ENCODE measurements at regions not wholly inside any gene's neighbourhood (a gene's known extent, or its start where the extent isn't known, plus 50 kb on each side); places are given as distances from the start of the nearest gene placed in this dataset.

GRCh38 chr2:121860758-121861227 lies 105.3 kb downstream of the TSN start:
- DNase-seq = no peak

GRCh38 chr2:121862286-121862685 lies 106.8 kb downstream of the TSN start:
- no peak for DNase-seq

DNA sequence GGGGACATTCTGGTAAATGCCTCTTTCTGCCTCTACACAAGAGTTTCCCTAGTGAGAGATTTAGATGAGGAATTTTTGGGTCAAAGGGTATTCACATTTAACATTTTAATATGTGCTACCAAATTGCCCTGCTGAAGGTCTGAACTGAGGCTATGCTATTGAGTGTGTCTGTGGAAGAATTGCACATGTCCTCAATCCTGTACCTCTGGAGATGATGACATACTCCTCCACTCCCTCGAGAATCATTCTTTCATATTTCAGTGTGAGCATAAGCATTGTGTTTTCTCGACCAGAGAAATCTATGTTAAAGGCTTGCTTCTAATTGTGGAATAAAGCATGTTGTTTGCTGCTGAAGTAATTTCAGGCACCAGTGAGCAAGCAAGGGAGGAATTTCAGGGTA lies 110.5 kb downstream of the TSN start:
- no peak for DNase-seq

- no peak for DNase-seq
These were observed 111.3 kb downstream of the TSN start for GRCh38 chr2:121866789-121867188.

DNA sequence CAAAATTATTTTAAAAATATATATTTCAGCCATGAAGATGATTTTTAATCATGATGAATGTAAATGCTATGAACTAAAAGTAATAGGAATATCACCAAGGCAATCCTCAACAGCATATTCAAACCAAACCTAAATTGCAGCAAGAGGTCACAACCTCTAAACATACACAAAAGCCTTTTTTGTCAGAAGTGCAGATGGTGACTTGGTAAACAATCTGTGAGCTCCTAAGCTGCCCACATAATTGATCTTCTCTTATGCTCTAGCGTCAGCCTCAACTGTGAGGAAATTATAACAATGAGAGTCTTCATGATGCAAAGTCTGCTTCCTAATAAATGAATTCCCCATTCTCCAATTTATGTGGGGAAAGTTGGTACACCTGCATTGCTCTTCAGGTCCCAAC lies 113.2 kb downstream of the TSN start:
- no peak for DNase-seq

DNA sequence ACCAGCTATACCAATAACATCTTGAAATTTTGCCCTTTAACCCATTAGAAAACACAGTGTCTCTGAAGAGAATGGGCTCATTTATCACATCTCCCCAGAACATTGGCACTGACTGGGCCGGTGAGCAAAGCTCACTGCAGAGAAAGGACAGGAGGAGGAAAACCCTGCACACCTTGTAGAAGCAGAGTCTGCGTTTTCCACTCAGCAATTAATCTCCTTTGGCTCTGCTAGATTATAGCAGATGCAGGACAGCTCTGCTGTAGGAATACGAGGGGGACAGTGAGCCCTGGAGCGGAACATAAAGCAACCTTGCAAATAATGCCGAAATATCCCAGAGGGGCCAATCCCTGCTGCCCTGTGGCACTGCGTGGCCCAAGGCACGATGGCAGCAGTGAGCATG lies 113.9 kb downstream of the TSN start:
- no peak for DNase-seq

- no peak for DNase-seq
These were observed 114.4 kb downstream of the TSN start for GRCh38 chr2:121869873-121870272.

GRCh38 chr2:121872651-121873050 lies 117.2 kb downstream of the TSN start:
- no peak for DNase-seq

DNA sequence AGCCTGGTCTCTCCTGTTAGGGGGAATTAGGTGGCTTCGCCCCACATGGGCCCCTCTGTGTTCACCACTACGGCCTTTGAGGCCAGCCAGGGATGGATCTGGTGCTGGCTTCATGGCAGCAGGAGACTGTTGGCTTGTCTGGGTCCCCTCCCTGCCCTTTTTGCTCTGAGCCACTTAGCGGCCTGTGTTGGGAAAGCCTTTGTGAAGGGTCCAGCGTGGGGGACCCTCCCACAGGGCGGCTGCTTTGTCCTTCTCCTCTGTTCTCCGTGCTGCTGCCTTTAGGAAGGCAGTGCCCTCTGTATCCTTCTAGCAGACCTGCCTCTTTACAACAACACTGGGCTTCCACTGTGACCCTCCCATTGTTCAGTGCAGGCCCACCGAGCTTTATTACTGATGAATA lies 118.4 kb downstream of the TSN start:
- DNase-seq = no peak

GRCh38 chr2:121875585-121876185 lies 120.2 kb downstream of the TSN start:
- no peak for DNase-seq

- DNase-seq = no peak
These were observed 121.9 kb downstream of the TSN start for GRCh38 chr2:121877366-121877765.

GRCh38 chr2:121880283-121880682 lies 124.8 kb downstream of the TSN start:
- DNase-seq = no peak

GRCh38 chr2:121881038-121881437 lies 125.6 kb downstream of the TSN start:
- no peak for DNase-seq

DNA sequence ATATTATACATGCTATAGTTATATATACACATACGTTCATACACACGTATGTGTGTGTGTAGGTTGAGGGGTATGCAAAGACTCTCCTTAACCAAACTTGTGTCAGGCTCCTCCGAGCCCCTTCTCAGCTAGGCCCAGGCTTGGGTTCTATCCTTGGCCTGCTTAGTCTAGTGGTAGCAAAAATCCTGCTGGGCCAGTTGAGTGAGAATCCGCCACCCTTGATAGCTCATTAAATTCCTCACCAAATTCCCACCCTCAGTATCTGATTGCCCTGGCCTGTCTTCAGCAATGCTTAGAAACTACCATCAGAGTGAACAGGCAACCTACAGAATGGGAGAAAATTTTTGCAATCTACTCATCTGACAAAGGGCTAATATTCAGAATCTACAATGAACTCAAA lies 126.5 kb downstream of the TSN start:
- no peak for DNase-seq

DNA sequence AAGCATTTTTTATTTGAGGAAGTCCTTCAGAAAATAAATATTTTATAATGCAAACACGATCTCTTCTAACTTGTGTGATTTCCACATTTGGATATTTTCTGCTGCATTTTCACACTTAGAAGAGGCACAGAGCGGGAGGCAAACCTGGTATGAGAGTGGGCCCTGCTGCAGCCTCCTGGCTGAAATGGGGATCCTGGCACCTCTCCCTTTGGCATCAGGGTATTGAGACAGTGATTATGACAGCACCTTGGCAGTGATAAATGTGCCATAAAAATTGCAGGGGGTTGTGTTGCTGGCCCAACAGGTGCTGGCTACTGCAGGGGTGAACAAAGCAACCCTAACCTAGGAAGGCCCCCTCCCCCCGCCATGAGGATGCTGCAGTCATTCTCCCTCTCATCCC lies 128.6 kb downstream of the TSN start:
- no peak for DNase-seq

DNA sequence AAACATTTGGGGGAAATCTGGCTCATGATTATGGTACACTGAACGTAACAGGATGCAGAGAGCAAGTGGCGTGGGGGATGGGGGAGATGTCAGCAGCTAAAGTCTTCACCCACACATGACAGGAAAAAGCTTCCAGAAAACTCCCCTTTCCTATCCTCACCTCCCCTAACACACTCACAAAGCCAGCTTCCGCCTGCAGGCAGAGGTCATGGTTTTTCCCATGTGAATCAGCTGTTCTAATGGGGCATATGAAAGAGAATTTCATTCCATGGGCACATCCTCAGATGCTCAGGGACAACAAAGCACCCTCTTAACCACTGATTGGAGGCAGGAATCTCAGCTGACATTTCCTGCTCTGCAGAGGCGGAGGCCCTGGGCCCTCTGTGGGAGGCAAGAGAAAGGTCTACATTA lies 129.1 kb downstream of the TSN start:
- DNase-seq = no peak

GRCh38 chr2:121886059-121886458 lies 130.6 kb downstream of the TSN start:
- no peak for DNase-seq

GRCh38 chr2:121887513-121888188 lies 132.2 kb downstream of the TSN start:
- no peak for DNase-seq

DNA sequence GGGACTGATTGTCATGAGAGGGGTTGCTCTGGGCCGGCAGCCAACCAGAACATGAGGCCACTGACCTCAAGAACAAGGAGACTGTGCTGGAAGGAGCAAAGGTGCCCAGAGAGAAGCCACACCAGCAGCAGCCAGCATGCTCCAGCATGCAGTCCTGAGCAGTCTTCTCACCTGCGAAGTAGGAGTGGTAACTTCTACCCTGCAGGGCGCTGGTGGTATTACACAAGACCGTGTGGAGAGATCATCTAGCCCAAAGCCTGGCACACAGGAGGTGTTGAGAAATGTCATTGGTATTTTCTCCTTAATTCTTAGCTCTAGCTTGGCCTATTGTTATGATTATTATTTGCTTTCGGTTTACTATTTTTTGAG lies 132.7 kb downstream of the TSN start:
- DNase-seq = no peak

DNA sequence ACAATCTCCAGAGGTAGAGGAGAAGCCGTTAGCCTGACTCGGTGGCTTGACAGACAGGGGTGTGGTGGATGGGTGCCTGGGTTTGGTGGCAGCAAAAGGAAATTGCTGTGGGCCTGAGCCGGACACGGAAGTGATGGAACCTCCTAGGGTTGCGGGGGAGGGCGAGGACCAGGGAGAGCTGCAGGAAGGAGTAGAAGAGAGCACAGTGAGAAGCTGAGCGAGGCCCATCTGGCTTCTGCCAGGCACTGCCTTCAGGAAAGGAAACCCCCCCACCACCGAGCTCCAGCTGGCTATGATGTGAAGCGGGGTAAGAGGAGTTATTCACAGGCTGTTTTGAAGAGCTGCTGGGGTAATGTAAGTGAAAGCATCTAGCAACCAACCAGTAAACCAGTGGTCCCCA lies 134.6 kb downstream of the TSN start:
- no peak for DNase-seq

DNA sequence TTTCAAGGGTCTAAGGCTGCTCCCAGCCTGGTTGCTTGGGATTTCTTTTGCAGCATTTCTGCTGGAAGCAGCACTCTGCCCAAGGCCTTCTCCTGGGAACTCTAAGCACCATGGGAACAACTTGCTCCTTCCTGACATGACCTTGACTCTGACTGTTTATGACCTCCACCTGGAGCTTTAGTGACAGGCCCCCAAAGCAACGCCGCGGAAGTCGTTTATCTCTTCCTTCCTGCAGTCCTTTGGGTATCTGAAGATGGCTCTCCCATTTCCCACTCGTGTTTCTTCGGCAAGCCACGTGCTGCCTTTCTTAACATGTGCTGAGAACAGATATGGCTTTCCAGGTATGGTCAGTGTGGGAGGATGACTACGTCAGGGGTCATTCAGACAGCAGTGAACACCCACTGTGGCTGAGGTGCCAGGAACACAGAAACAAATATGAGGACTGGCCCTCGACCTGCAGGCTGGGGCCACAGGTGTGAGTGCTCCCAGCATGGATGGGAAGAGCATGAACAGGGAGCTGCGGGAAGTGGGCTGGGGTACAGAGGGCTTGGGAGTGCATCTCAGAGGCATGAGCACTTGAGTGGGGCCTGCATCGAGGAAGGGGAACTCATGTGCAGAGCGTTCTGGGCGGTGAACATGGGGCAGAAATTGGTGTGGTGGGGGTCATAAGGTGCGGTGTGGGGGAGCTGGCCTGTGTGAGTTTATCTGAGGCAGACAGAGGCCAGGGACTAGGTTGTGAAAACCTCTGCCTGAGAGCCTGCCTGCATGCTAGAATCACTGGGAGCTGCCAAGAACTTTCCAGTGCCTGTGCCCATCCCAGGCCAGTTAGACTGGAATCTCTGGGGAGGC lies 140.5 kb downstream of the TSN start:
- DNase-seq = no peak

- peak; percentile 6 for DNase-seq
These were observed 142.0 kb downstream of the TSN start for GRCh38 chr2:121897335-121897970.

- DNase-seq = no peak
These were observed 143.0 kb downstream of the TSN start for GRCh38 chr2:121898483-121898882.

DNA sequence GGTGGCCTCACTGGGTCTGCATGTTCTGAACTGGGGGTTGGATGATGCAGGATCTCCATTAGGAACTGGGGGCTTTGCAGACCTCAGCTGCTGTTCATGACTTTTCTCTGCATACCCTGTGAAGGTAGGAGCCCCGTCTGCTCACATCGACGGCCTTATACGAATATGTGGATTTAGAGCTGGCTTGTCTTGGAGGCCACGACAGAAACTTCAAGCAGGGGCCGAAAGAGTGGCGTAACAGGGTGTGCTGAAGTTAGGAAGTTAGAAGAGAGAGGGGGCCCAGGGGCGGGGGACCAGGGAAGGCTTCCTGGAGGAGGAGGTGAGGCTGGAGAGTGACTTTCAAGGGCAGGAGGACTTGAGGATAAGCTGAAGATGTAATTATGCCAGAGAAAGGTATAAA lies 144.9 kb downstream of the TSN start:
- DNase-seq = no peak

Measured in NCI-H187 treated with DMSO at 0.1 percent for 48 hours (cell line).